Ovary (tissue), 7 donors: ENCODE measurements at regions not wholly inside any gene's neighbourhood (a gene's known extent, or its start where the extent isn't known, plus 50 kb on each side); places are given as distances from the start of the nearest gene placed in this dataset.

ENCODE experiments used
- DNase-seq, 5 donors: peaks; one replicate each; pipeline ENCODE4 v3.0.0-alpha.2; 2019 to 2020
- H3K27ac ChIP-seq, 2 donors: fragments of 200-600 bp; one replicate each; pipeline versions ENCODE4 v1.5.1 to v1.8.0; 2019 to 2022
- H3K27me3 ChIP-seq: fragments of 200-600 bp; one replicate; pipeline ENCODE4 v1.8.0; 2022
- H3K36me3 ChIP-seq: fragments of 200-600 bp; sonication (generic); one replicate; pipeline ENCODE4 v1.5.1; 2019
- H3K4me1 ChIP-seq: one replicate; pipeline ENCODE4 v1.8.1; 2013; ENCODE audit warnings: mild to moderate bottlenecking, moderate library complexity; ENCODE audit not compliant: insufficient read depth
- H3K4me3 ChIP-seq: fragments of 200-600 bp; sonication (generic); one replicate; pipeline ENCODE4 v1.5.1; 2017
- H3K9me3 ChIP-seq, 2 donors: fragments of 200-600 bp in 1 of 2; sonication (generic) in 1 of 2; one replicate each; pipeline versions ENCODE4 v1.5.1 to v1.8.1; 2013 to 2019; ENCODE audit warnings: mild to moderate bottlenecking in 1 of 2, moderate library complexity in 1 of 2
- EP300 ChIP-seq: sonication (generic); formaldehyde crosslinking; IDR thresholded peaks from one replicate; pipeline ENCODE4 v1.6.1; 2017; ENCODE audit warnings: antibody characterized with exemption
- POLR2A ChIP-seq: fragments of 450-650 bp; IDR thresholded peaks from one replicate; pipeline ENCODE4 v1.6.1; 2017; ENCODE audit warnings: antibody characterized with exemption, mild to moderate bottlenecking, moderate library complexity
- WGBS, 3 donors: extraction: QIAGEN DNeasy Blood & Tissue Kit in 1 of 3; methylation state at CpG; one replicate each; pipeline versions ENCODE4 v1.1.5 to v1.1.7; 2013 to 2017; 5-methylcytosine and 5-hydroxymethylcytosine counted together
- intact Hi-C, 4 donors: fragments of 100-400 bp; cut with DNase I; formaldehyde crosslinking; loops; one replicate each; pipeline versions ENCODE4 v1.11.0 to v1.15.1; 2022 to 2023
- TF ChIP-seq, protein P1 (sequence below), 3 donors: fragments of 450-650 bp in 2 of 3; fragments of 200-600 bp in 1 of 3; IDR thresholded peaks; one replicate each; pipeline versions ENCODE4 v1.5.1 to v1.8.0; 2016 to 2022; ENCODE audit warnings: antibody characterized with exemption in 3 of 3, mild to moderate bottlenecking in 1 of 3
- donor health status: DM: no; HTN: no; CAD: no; lungs with moderate emphysema.
- donor health status: DM: no; HTN: no; CAD: no.
- donor health status: Bipolar disorder and iron deficiency.
- donor health status: DM: no; HTN: no; CAD: no.
- donor health status: DM: yes; HTN: yes; CAD: no.

DNA sequence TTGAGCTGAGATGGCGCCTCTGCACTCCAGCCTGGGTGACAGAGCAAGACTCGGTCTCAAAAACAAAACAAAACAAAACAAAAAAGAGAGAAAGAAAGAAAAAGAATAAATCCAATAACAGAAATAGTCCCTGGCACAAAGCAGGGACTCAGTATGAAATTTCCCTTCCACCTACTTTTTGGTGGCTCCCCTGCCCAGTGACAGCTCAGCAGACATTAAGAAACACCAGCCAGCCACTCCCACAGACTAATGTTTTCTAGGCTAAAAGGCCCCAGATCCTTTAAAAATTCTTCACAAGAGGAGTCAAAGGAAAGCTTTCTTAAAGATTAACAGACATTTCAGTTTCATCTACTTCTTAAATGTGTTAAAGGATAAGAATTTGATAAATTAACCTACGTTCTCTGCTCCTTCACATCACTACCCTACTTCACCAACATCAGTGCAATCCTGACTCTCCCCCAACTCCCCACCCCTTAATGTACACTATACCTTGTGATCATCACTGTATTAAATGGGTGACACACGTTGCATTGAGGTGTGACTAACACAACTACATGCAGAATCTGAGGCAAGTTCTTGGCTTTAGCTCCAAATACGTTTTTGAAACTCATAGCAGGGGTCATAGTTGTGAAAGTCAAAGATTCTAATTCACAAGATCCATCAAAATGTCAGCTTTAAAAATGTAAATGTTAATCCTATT, 114.5 kb upstream of the CAV2 start:
- DNase-seq, result no peak
- Histone ChIP-seq H3K27ac (no peak overlapping the region), H3K36me3 (no peaks in the 10 kb centered on the region), H3K4me1 (no peaks in the 10 kb centered on the region), H3K9me3 (no peaks in the 10 kb centered on the region), H3K4me3 (no peak overlapping the region), H3K27me3 (no peaks in the 10 kb centered on the region)
- 77 to 82% (median 79%) methylated on average over 5 of the region's 5 CpGs for whole genome bisulfite sequencing, 3 donors
- intact Hi-C loops, result no loop called here
- TF ChIP-seq EP300 (no peak), POLR2A (no peak)
- TF ChIP-seq, protein P1, sequence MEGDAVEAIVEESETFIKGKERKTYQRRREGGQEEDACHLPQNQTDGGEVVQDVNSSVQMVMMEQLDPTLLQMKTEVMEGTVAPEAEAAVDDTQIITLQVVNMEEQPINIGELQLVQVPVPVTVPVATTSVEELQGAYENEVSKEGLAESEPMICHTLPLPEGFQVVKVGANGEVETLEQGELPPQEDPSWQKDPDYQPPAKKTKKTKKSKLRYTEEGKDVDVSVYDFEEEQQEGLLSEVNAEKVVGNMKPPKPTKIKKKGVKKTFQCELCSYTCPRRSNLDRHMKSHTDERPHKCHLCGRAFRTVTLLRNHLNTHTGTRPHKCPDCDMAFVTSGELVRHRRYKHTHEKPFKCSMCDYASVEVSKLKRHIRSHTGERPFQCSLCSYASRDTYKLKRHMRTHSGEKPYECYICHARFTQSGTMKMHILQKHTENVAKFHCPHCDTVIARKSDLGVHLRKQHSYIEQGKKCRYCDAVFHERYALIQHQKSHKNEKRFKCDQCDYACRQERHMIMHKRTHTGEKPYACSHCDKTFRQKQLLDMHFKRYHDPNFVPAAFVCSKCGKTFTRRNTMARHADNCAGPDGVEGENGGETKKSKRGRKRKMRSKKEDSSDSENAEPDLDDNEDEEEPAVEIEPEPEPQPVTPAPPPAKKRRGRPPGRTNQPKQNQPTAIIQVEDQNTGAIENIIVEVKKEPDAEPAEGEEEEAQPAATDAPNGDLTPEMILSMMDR (IDR thresholded peaks at IDR 0.05), result no peak

GRCh38 chr7:116386674-116387073, 112.9 kb upstream of the CAV2 start:
- no peaks in the 10 kb centered on the region for H3K4me1 ChIP-seq
- no peaks in the 10 kb centered on the region for H3K27me3 ChIP-seq
- H3K4me3 ChIP-seq, result no peak overlapping the region
- TF ChIP-seq, protein P1 (IDR thresholded peaks at IDR 0.05), result no peak
- TF ChIP-seq POLR2A (no peak), EP300 (no peak)
- intact Hi-C loops, result no loop called here
- no peak overlapping the region for H3K27ac ChIP-seq
- no peaks in the 10 kb centered on the region for H3K9me3 ChIP-seq
- DNase-seq, result no peak
- H3K36me3 ChIP-seq, result no peaks in the 10 kb centered on the region
- 91 to 96% (median 93%) methylated on average over 5 of the region's 5 CpGs for WGBS, 3 donors

DNA sequence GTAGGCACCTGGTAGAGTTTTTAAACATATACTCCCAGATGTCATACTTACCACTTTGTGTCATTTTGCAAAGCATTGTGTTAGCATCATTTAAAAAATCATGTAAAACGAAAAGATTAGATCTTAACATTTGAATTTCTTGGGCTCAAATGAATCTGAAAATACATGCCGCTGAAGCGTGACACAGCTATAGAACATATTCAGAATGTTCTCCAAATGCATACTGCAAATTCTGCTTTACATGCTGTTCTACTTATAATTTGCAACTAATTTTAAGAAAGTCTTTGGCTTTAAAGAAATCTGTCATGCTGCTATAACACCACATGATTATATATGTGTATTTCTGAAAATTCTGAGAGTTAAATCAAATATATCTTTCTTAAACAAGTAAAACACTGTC, 109.2 kb upstream of the CAV2 start:
- Histone ChIP-seq H3K4me1 (peaks cover under 1% of the 10 kb centered on the region), H3K36me3 (no peaks in the 10 kb centered on the region), H3K27ac (no peak overlapping the region), H3K27me3 (no peaks in the 10 kb centered on the region), H3K4me3 (no peak overlapping the region), H3K9me3 (no peaks in the 10 kb centered on the region)
- intact Hi-C loops, result no loop called here
- no peak for DNase-seq
- 95 to 98% (median 97%) methylated on average over 3 of the region's 3 CpGs for WGBS, 3 donors
- TF ChIP-seq POLR2A, result no peak
- TF ChIP-seq EP300, result no peak
- TF ChIP-seq, protein P1 (IDR thresholded peaks at IDR 0.05), result no peak

DNA sequence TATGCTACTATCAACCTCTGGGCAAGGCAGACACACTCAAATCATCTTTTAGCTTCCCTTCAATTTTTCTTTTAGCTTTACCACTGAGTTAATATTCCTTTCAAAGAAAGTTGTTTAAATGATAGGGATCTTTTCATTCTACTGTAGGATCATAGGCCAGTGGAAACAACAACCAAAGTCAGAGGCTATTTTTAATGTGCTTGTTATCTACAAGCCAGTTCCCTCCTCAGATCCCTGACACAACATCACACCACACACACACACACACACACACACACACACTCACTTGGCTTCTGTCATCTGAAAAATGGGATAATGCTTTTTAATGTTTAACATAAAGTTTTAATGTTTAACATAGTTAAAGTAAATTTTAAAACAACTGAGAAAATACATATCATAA, 106.7 kb upstream of the CAV2 start:
- no peaks in the 10 kb centered on the region for H3K27me3 ChIP-seq
- no peaks in the 10 kb centered on the region for H3K36me3 ChIP-seq
- TF ChIP-seq EP300 (no peak), POLR2A (no peak)
- TF ChIP-seq, protein P1 (IDR thresholded peaks at IDR 0.05), result no peak
- intact Hi-C loops, result no loop called here
- H3K9me3 ChIP-seq, result no peaks in the 10 kb centered on the region
- no peak overlapping the region for H3K27ac ChIP-seq
- no peak overlapping the region for H3K4me3 ChIP-seq
- H3K4me1 ChIP-seq, result peaks cover 3% of the 10 kb centered on the region
- no peak for DNase-seq
